OCI-LY7 (cell line): ENCODE measurements at regions not wholly inside any gene's neighbourhood (a gene's known extent, or its start where the extent isn't known, plus 50 kb on each side); places are given as distances from the start of the nearest gene placed in this dataset.

Experiments
- CTCF ChIP-seq: fragments of 200-600 bp; sonication (generic); conservative IDR thresholded peaks from 2 replicates; pipeline ENCODE4 v1.5.1; 2014; ENCODE audit warnings: mild to moderate bottlenecking, antibody characterized with exemption, low read length, moderate library complexity, mixed read lengths
- EZH2phosphoT487 ChIP-seq: fragments of 200-600 bp; sonication (generic); IDR thresholded peaks from 2 replicates; pipeline ENCODE4 v1.6.1; 2018; ENCODE audit warnings: low read depth, borderline replicate concordance, mild to moderate bottlenecking, mixed run types, antibody characterized with exemption, low read length, moderate library complexity, mixed read lengths

GRCh38 chr2:220070349-220070748, 442.9 kb downstream of the SLC4A3 start:
- TF ChIP-seq CTCF (no peak), EZH2phosphoT487 (no peak)
